Transverse colon (tissue), 3 donors: ENCODE measurements at regions not wholly inside any gene's neighbourhood (a gene's known extent, or its start where the extent isn't known, plus 50 kb on each side); places are given as distances from the start of the nearest gene placed in this dataset.

Experiments used
- CTCF ChIP-seq, 5 experiments: fragments of 200-600 bp in 3 of 5; fragments of 450-650 bp in 2 of 5; sonication (generic) in 3 of 5; IDR thresholded peaks; 1 replicate in 2 of 5; 2 replicates in 3 of 5; pipeline ENCODE4 v1.5.1; 2016 to 2017; ENCODE audit warnings: antibody characterized with exemption in 5 of 5, inconsistent platforms in 3 of 5, mild to moderate bottlenecking in 2 of 5, moderate library complexity in 1 of 5
- POLR2A ChIP-seq: fragments of 450-650 bp; IDR thresholded peaks from one replicate; pipeline ENCODE4 v1.6.1; 2016; ENCODE audit warnings: antibody characterized with exemption, mild to moderate bottlenecking, moderate library complexity

- no peak for TF ChIP-seq POLR2A
- TF ChIP-seq CTCF (IDR thresholded peaks at IDR 0.05) = no peak
These were observed 391.0 kb upstream of the LINC00305 start for GRCh38 chr18:64539847-64540246.
